ENCODE measurements at regions not wholly inside any gene's neighbourhood (a gene's known extent, or its start where the extent isn't known, plus 50 kb on each side); places are given as distances from the start of the nearest gene placed in this dataset.

DNA sequence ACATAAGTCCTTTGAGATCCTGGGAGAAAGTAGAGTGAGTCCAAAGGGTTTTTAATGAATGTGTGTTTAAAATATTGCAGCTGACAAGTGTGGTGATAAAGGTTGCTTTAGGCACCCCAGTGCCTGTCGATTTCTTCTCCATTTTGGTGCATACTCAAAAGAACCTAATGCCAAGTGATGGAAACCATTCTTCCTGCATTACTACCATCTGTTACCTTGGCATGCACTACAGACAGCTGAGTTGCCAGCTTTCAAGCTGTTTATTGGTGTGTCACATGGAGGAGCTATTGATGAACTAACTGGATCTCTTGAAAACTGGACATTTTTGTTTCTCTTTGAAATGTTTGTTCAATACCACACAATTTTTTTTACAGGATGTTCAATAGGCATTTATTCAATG lies 350.0 kb downstream of the AKAIN1 start:
- Histone ChIP-seq H2BK15ac (replicated peaks; ENCODE audit: low read depth) (no peak overlapping the region), H3K9ac (ENCODE audit: low read length) (no peak overlapping the region), H4K5ac (ENCODE audit: low read length) (no peak overlapping the region), H3K56ac (ENCODE audit: low read length) (no peak overlapping the region), H3K23ac (ENCODE audit: low read length) (no peak overlapping the region), H2BK120ac (ENCODE audit: low read depth, low read length) (no peak overlapping the region), H2AK5ac (ENCODE audit: low read length) (no peak overlapping the region), H4K8ac (ENCODE audit: low read depth, low read length) (no peak overlapping the region), H2BK5ac (ENCODE audit: low read length) (no peak overlapping the region), H3K18ac (ENCODE audit: low read length) (no peak overlapping the region), H3K4me3 (ENCODE audit: low read length) (no peak overlapping the region), H3K79me2 (ENCODE audit: control insufficient read depth, insufficient read depth, low read length) (no peaks in the 10 kb centered on the region), H3K79me1 (ENCODE audit: low read length) (no peaks in the 10 kb centered on the region), H3K4ac (ENCODE audit: low read depth, low read length) (no peak overlapping the region), H3K27me3 (ENCODE audit: insufficient read depth, low read length, poor library complexity) (no peaks in the 10 kb centered on the region), H3K36me3 (ENCODE audit: control insufficient read depth, insufficient read depth, low read length) (no peaks in the 10 kb centered on the region), H3K4me2 (ENCODE audit: low read length) (no peak overlapping the region), H3K27ac (ENCODE audit: low read depth, low read length) (no peak overlapping the region), H3K4me1 (ENCODE audit: control insufficient read depth, low read depth, low read length) (peaks cover 5% of the 10 kb centered on the region)
- WGBS (ENCODE audit: extremely low coverage, insufficient coverage, low lambda C conversion rate), result no CpG with 5 or more reads among the region's 1 CpG
- DNase-seq, result no peak

DNA sequence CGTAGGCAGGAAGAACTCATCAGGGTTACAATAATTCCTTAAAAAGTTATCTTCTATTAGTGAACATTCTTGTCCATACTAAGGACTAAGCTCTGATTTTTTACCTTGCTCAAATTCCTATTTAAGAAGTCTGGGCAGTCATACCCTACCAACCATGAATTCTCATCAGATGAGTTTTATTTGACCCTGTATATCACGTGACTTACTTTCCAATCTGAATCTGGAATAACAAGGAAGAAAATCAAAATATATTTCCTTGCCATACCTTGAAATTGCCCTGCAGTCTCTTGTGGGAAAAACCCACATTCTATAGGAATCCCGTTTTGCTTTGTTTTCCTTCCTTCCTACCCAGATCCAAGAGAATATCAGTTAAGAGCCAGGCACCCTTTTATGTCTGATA lies 352.7 kb downstream of the AKAIN1 start:
- H3K27ac ChIP-seq (ENCODE audit: low read depth, low read length), result no peak overlapping the region
- peak overlapping the region; percentile 47 for H3K56ac ChIP-seq (ENCODE audit: low read length)
- no peak overlapping the region for H4K8ac ChIP-seq (ENCODE audit: low read depth, low read length)
- no peak overlapping the region for H3K4me2 ChIP-seq (ENCODE audit: low read length)
- H4K5ac ChIP-seq (ENCODE audit: low read length), result no peak overlapping the region
- WGBS (ENCODE audit: extremely low coverage, insufficient coverage, low lambda C conversion rate), result no CpG with 5 or more reads among the region's 3 CpGs
- no peaks in the 10 kb centered on the region for H3K79me2 ChIP-seq (ENCODE audit: control insufficient read depth, insufficient read depth, low read length)
- peaks cover 5% of the 10 kb centered on the region for H3K4me1 ChIP-seq (ENCODE audit: control insufficient read depth, low read depth, low read length)
- H2BK120ac ChIP-seq (ENCODE audit: low read depth, low read length), result peak overlapping the region; percentile 45
- H3K4ac ChIP-seq (ENCODE audit: low read depth, low read length), result no peak overlapping the region
- no peak overlapping the region for H3K9ac ChIP-seq (ENCODE audit: low read length)
- no peak overlapping the region for H3K4me3 ChIP-seq (ENCODE audit: low read length)
- H3K36me3 ChIP-seq (ENCODE audit: control insufficient read depth, insufficient read depth, low read length), result no peaks in the 10 kb centered on the region
- H3K79me1 ChIP-seq (ENCODE audit: low read length), result no peaks in the 10 kb centered on the region
- peak overlapping the region; percentile 41 for H2BK5ac ChIP-seq (ENCODE audit: low read length)
- H2AK5ac ChIP-seq (ENCODE audit: low read length), result no peak overlapping the region
- H3K18ac ChIP-seq (ENCODE audit: low read length), result peak overlapping the region; percentile 60
- no peak overlapping the region for H2BK15ac ChIP-seq (replicated peaks; ENCODE audit: low read depth)
- no peaks in the 10 kb centered on the region for H3K27me3 ChIP-seq (ENCODE audit: insufficient read depth, low read length, poor library complexity)
- DNase-seq, result no peak
- H3K23ac ChIP-seq (ENCODE audit: low read length), result no peak overlapping the region

DNA sequence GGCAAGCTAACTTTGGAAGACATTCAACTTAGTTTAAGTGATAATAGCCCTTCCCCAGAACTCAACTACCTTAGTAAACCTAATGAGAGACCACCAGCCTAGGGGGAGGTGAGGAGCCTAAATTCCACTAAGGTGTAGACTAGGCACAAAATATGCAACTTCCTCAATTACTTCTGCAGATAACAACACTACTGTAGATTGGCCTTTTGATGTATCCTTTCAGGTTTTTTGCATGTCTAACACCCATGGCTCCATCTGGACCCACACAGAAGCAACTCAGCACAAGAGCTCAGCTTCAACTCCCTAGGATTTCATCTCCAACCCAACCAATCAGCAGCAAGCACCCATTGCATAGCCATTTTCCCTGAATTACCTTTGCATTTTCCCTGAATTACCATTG lies 353.3 kb downstream of the AKAIN1 start:
- peak overlapping the region; percentile 47 for H3K56ac ChIP-seq (ENCODE audit: low read length)
- no peak overlapping the region for H2BK15ac ChIP-seq (replicated peaks; ENCODE audit: low read depth)
- no peak overlapping the region for H3K4me3 ChIP-seq (ENCODE audit: low read length)
- no peak overlapping the region for H3K4ac ChIP-seq (ENCODE audit: low read depth, low read length)
- H3K27me3 ChIP-seq (ENCODE audit: insufficient read depth, low read length, poor library complexity), result no peaks in the 10 kb centered on the region
- no peak overlapping the region for H3K18ac ChIP-seq (ENCODE audit: low read length)
- H3K79me1 ChIP-seq (ENCODE audit: low read length), result no peaks in the 10 kb centered on the region
- H2AK5ac ChIP-seq (ENCODE audit: low read length), result no peak overlapping the region
- no peak overlapping the region for H4K8ac ChIP-seq (ENCODE audit: low read depth, low read length)
- H3K27ac ChIP-seq (ENCODE audit: low read depth, low read length), result no peak overlapping the region
- no peaks in the 10 kb centered on the region for H3K79me2 ChIP-seq (ENCODE audit: control insufficient read depth, insufficient read depth, low read length)
- no peak overlapping the region for H2BK120ac ChIP-seq (ENCODE audit: low read depth, low read length)
- H2BK5ac ChIP-seq (ENCODE audit: low read length), result peak overlapping the region; percentile 41
- peaks cover 5% of the 10 kb centered on the region for H3K4me1 ChIP-seq (ENCODE audit: control insufficient read depth, low read depth, low read length)
- H3K9ac ChIP-seq (ENCODE audit: low read length), result no peak overlapping the region
- no peak overlapping the region for H4K5ac ChIP-seq (ENCODE audit: low read length)
- no peak overlapping the region for H3K23ac ChIP-seq (ENCODE audit: low read length)
- H3K36me3 ChIP-seq (ENCODE audit: control insufficient read depth, insufficient read depth, low read length), result no peaks in the 10 kb centered on the region
- no peak overlapping the region for H3K4me2 ChIP-seq (ENCODE audit: low read length)
- DNase-seq, result peak; percentile 91

DNA sequence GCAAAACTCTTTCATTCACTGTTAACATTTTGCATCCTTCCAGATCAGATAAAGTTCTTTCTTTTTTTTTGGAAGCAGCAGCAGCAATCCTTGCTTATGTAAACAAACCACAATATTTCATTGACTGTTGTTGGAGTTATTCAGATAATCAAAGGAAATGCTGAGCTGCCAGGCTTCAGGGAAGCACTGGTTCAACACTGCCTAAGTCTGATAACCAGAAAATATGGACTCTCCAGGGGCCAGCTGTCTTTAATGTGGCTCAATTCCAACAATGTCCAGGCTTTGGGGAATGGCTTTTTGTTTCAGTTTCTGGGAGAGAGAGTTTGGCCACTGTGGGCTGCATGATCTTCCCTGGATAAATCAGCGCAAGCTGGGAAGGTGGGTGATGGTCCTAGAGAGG lies 354.3 kb downstream of the AKAIN1 start:
- no CpG with 5 or more reads among the region's 1 CpG for WGBS (ENCODE audit: extremely low coverage, insufficient coverage, low lambda C conversion rate)
- no peak overlapping the region for H3K4ac ChIP-seq (ENCODE audit: low read depth, low read length)

DNA sequence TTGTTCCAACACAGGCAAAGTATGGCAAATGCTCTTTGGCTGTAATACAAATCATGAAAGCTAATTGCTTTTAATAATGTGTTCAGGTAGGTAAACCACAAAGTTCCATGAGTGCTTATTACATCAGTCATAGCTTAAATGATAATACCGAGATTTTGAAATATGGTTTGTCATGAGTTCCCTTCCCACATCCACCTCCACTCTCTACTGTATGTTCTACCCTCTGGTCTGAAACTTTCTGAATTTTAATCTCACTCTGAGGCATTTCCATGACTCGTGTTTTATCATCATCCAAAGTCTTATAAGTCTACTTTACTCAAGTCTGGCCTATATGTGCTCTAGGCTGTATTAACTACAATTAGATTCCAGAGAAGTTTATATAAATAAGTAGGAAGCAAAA lies 354.8 kb downstream of the AKAIN1 start:
- Histone ChIP-seq H4K8ac (ENCODE audit: low read depth, low read length) (no peak overlapping the region), H3K79me2 (ENCODE audit: control insufficient read depth, insufficient read depth, low read length) (no peaks in the 10 kb centered on the region), H3K23ac (ENCODE audit: low read length) (no peak overlapping the region), H2BK5ac (ENCODE audit: low read length) (peak overlapping the region; percentile 9), H3K4ac (ENCODE audit: low read depth, low read length) (no peak overlapping the region), H4K5ac (ENCODE audit: low read length) (no peak overlapping the region), H3K36me3 (ENCODE audit: control insufficient read depth, insufficient read depth, low read length) (no peaks in the 10 kb centered on the region), H2BK120ac (ENCODE audit: low read depth, low read length) (no peak overlapping the region), H3K27me3 (ENCODE audit: insufficient read depth, low read length, poor library complexity) (no peaks in the 10 kb centered on the region), H2AK5ac (ENCODE audit: low read length) (no peak overlapping the region), H3K4me2 (ENCODE audit: low read length) (no peak overlapping the region), H3K56ac (ENCODE audit: low read length) (no peak overlapping the region), H3K4me3 (ENCODE audit: low read length) (no peak overlapping the region), H3K18ac (ENCODE audit: low read length) (no peak overlapping the region), H2BK15ac (replicated peaks; ENCODE audit: low read depth) (no peak overlapping the region), H3K79me1 (ENCODE audit: low read length) (no peaks in the 10 kb centered on the region), H3K4me1 (ENCODE audit: control insufficient read depth, low read depth, low read length) (peaks cover 5% of the 10 kb centered on the region), H3K27ac (ENCODE audit: low read depth, low read length) (no peak overlapping the region), H3K9ac (ENCODE audit: low read length) (no peak overlapping the region)
- WGBS (ENCODE audit: extremely low coverage, insufficient coverage, low lambda C conversion rate), result no CpG with 5 or more reads among the region's 2 CpGs
- DNase-seq, result no peak

More for the DNA sequence above, 354.3 kb downstream of the AKAIN1 start:
- no peak overlapping the region for H4K8ac ChIP-seq (ENCODE audit: low read depth, low read length)
- H3K27ac ChIP-seq (ENCODE audit: low read depth, low read length), result peak overlapping the region; percentile 43
- no peak overlapping the region for H3K9ac ChIP-seq (ENCODE audit: low read length)
- no peak overlapping the region for H2AK5ac ChIP-seq (ENCODE audit: low read length)
- H3K4me3 ChIP-seq (ENCODE audit: low read length), result no peak overlapping the region
- H3K56ac ChIP-seq (ENCODE audit: low read length), result peak overlapping the region; percentile 60
- no peak for DNase-seq
- peak overlapping the region; percentile 7 for H2BK5ac ChIP-seq (ENCODE audit: low read length)
- no peaks in the 10 kb centered on the region for H3K36me3 ChIP-seq (ENCODE audit: control insufficient read depth, insufficient read depth, low read length)
- no peak overlapping the region for H4K5ac ChIP-seq (ENCODE audit: low read length)
- H3K79me2 ChIP-seq (ENCODE audit: control insufficient read depth, insufficient read depth, low read length), result no peaks in the 10 kb centered on the region
- H2BK120ac ChIP-seq (ENCODE audit: low read depth, low read length), result no peak overlapping the region
- no peaks in the 10 kb centered on the region for H3K79me1 ChIP-seq (ENCODE audit: low read length)
- H3K23ac ChIP-seq (ENCODE audit: low read length), result no peak overlapping the region
- H3K4me2 ChIP-seq (ENCODE audit: low read length), result no peak overlapping the region
- no peaks in the 10 kb centered on the region for H3K27me3 ChIP-seq (ENCODE audit: insufficient read depth, low read length, poor library complexity)
- no peak overlapping the region for H2BK15ac ChIP-seq (replicated peaks; ENCODE audit: low read depth)
- H3K4me1 ChIP-seq (ENCODE audit: control insufficient read depth, low read depth, low read length), result peaks cover 5% of the 10 kb centered on the region
- peak overlapping the region; percentile 23 for H3K18ac ChIP-seq (ENCODE audit: low read length)

DNA sequence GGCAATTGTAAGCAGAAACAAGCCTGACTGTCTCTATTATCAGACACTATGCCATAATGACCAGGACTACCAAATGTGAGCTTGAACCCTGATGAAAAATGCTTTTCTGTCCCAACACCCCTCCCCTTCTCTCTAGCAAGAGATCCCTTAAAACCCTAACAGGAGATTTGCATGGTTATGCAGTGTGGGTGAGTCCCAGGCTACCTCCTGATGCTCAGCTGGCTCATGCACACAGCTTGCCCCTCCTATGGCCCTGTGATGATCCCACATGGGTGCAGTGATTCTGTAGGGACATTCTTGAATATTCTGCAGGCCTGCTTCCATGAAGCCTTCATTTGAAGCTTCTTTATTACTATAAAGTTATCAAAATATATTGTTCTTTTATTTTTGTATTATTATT lies 357.4 kb downstream of the AKAIN1 start:
- Histone ChIP-seq H4K8ac (ENCODE audit: low read depth, low read length) (no peak overlapping the region), H3K23ac (ENCODE audit: low read length) (no peak overlapping the region), H3K4me2 (ENCODE audit: low read length) (no peak overlapping the region), H3K4ac (ENCODE audit: low read depth, low read length) (no peak overlapping the region), H3K18ac (ENCODE audit: low read length) (no peak overlapping the region), H3K79me2 (ENCODE audit: control insufficient read depth, insufficient read depth, low read length) (no peaks in the 10 kb centered on the region), H2BK15ac (replicated peaks; ENCODE audit: low read depth) (no peak overlapping the region), H3K4me1 (ENCODE audit: control insufficient read depth, low read depth, low read length) (peaks cover 5% of the 10 kb centered on the region), H2AK5ac (ENCODE audit: low read length) (no peak overlapping the region), H3K56ac (ENCODE audit: low read length) (no peak overlapping the region), H4K5ac (ENCODE audit: low read length) (no peak overlapping the region), H3K36me3 (ENCODE audit: control insufficient read depth, insufficient read depth, low read length) (no peaks in the 10 kb centered on the region), H3K27ac (ENCODE audit: low read depth, low read length) (no peak overlapping the region), H2BK120ac (ENCODE audit: low read depth, low read length) (no peak overlapping the region), H3K4me3 (ENCODE audit: low read length) (no peak overlapping the region), H3K27me3 (ENCODE audit: insufficient read depth, low read length, poor library complexity) (no peaks in the 10 kb centered on the region), H3K79me1 (ENCODE audit: low read length) (no peaks in the 10 kb centered on the region), H3K9ac (ENCODE audit: low read length) (no peak overlapping the region), H2BK5ac (ENCODE audit: low read length) (no peak overlapping the region)
- no peak for DNase-seq
